Uterus (tissue), 3 donors: ENCODE measurements at regions not wholly inside any gene's neighbourhood (a gene's known extent, or its start where the extent isn't known, plus 50 kb on each side); places are given as distances from the start of the nearest gene placed in this dataset.

ENCODE experiments used
- DNase-seq, 2 donors: peaks; one replicate each; pipeline ENCODE4 v3.0.0-alpha.2; 2019 to 2020
- H3K27ac ChIP-seq, 2 donors: fragments of 200-600 bp; sonication (generic); 1 replicate in 1 of 2; 2 replicates in 1 of 2; pipeline ENCODE4 v1.5.1; 2016 to 2018
- H3K27me3 ChIP-seq, 2 donors: fragments of 200-600 bp; sonication (generic); one replicate each; pipeline ENCODE4 v1.5.1; 2018 to 2019; ENCODE audit warnings: control low read depth in 1 of 2
- H3K36me3 ChIP-seq, 2 donors: fragments of 200-600 bp; sonication (generic); one replicate each; pipeline ENCODE4 v1.5.1; 2019; ENCODE audit warnings: control low read depth in 1 of 2
- H3K4me1 ChIP-seq, 2 donors: fragments of 200-600 bp; sonication (generic); one replicate each; pipeline ENCODE4 v1.5.1; 2018 to 2019; ENCODE audit warnings: control low read depth in 1 of 2
- H3K4me3 ChIP-seq, 2 donors: fragments of 200-600 bp; sonication (generic); 1 replicate in 1 of 2; 2 replicates in 1 of 2; pipeline ENCODE4 v1.5.1; 2018 to 2019; ENCODE audit warnings: mild to moderate bottlenecking in 1 of 2
- H3K9me3 ChIP-seq, 2 donors: fragments of 200-600 bp; sonication (generic); one replicate each; pipeline ENCODE4 v1.5.1; 2019; ENCODE audit warnings: control low read depth in 1 of 2
- CTCF ChIP-seq, 4 experiments: fragments of 200-600 bp in 2 of 4; fragments of 450-650 bp in 2 of 4; sonication (generic) in 2 of 4; IDR thresholded peaks; one replicate each; pipeline ENCODE4 v1.5.1; 2016 to 2019; ENCODE audit warnings: antibody characterized with exemption in 4 of 4, mild to moderate bottlenecking in 2 of 4, moderate library complexity in 1 of 4
- POLR2A ChIP-seq, 2 donors: fragments of 450-650 bp; IDR thresholded peaks; one replicate each; pipeline ENCODE4 v1.6.1; 2016; ENCODE audit warnings: antibody characterized with exemption in 2 of 2, mild to moderate bottlenecking in 1 of 2, moderate library complexity in 1 of 2
- intact Hi-C: fragments of 100-400 bp; cut with DNase I; formaldehyde crosslinking; loops from one replicate; pipeline ENCODE4 v1.15.1; 2023; ENCODE audit warnings: low total_unique reads
- donor health status: DM: yes; HTN: yes; CAD: no.

GRCh38 chr6:95185874-95186273, 391.5 kb upstream of the MANEA start:
- no peaks in the 10 kb centered on the region for H3K9me3 ChIP-seq
- no peak overlapping the region for H3K4me3 ChIP-seq
- H3K27me3 ChIP-seq: no peaks in the 10 kb centered on the region
- no peak overlapping the region for H3K27ac ChIP-seq
- no peaks in the 10 kb centered on the region for H3K4me1 ChIP-seq
- DNase-seq: no peak
- TF ChIP-seq CTCF (IDR thresholded peaks at IDR 0.05) (no peak), POLR2A (IDR thresholded peaks at IDR 0.05) (no peak)
- no peaks in the 10 kb centered on the region for H3K36me3 ChIP-seq
- intact Hi-C loops: no loop called here

- TF ChIP-seq CTCF (IDR thresholded peaks at IDR 0.05): no peak
- no peak for TF ChIP-seq POLR2A (IDR thresholded peaks at IDR 0.05)
- Histone ChIP-seq H3K27me3 (no peaks in the 10 kb centered on the region), H3K4me1 (no peaks in the 10 kb centered on the region), H3K9me3 (no peaks in the 10 kb centered on the region), H3K27ac (no peak overlapping the region), H3K4me3 (no peak overlapping the region), H3K36me3 (no peaks in the 10 kb centered on the region)
- no peak for DNase-seq
- intact Hi-C loops: no loop called here
These were observed 390.6 kb upstream of the MANEA start for GRCh38 chr6:95186710-95187109.

- no peaks in the 10 kb centered on the region for H3K27me3 ChIP-seq
- intact Hi-C loops: no loop called here
- no peak overlapping the region for H3K4me3 ChIP-seq
- H3K36me3 ChIP-seq: no peaks in the 10 kb centered on the region
- H3K27ac ChIP-seq: no peak overlapping the region
- no peaks in the 10 kb centered on the region for H3K4me1 ChIP-seq
- no peak for DNase-seq
- no peaks in the 10 kb centered on the region for H3K9me3 ChIP-seq
- TF ChIP-seq POLR2A (IDR thresholded peaks at IDR 0.05) (no peak), CTCF (IDR thresholded peaks at IDR 0.05) (no peak)
These were observed 379.7 kb upstream of the MANEA start for GRCh38 chr6:95197590-95197989.

GRCh38 chr6:95203153-95203754, 374.1 kb upstream of the MANEA start:
- Histone ChIP-seq H3K4me1 (no peaks in the 10 kb centered on the region), H3K4me3 (no peak overlapping the region), H3K9me3 (no peaks in the 10 kb centered on the region), H3K36me3 (no peaks in the 10 kb centered on the region), H3K27ac (no peak overlapping the region), H3K27me3 (peaks cover 0 to 2% of the 10 kb centered on the region in 2 donors)
- intact Hi-C loops: no loop called here
- no peak for TF ChIP-seq POLR2A (IDR thresholded peaks at IDR 0.05)
- TF ChIP-seq CTCF (IDR thresholded peaks at IDR 0.05): no peak
- no peak for DNase-seq

GRCh38 chr6:95204178-95204577, 373.2 kb upstream of the MANEA start:
- TF ChIP-seq CTCF (IDR thresholded peaks at IDR 0.05): no peak
- no peak for TF ChIP-seq POLR2A (IDR thresholded peaks at IDR 0.05)
- H3K27ac ChIP-seq: no peak overlapping the region
- no peaks in the 10 kb centered on the region for H3K9me3 ChIP-seq
- H3K4me3 ChIP-seq: no peak overlapping the region
- no peaks in the 10 kb centered on the region for H3K4me1 ChIP-seq
- H3K27me3 ChIP-seq: peaks cover 0 to 4% of the 10 kb centered on the region in 2 donors
- H3K36me3 ChIP-seq: no peaks in the 10 kb centered on the region
- DNase-seq: no peak
- intact Hi-C loops: no loop called here
